Body of pancreas (tissue), 4 donors: ENCODE measurements at regions not wholly inside any gene's neighbourhood (a gene's known extent, or its start where the extent isn't known, plus 50 kb on each side); places are given as distances from the start of the nearest gene placed in this dataset.

ENCODE experiments used
- ATAC-seq: fragments of 150-250 bp; one replicate; pipeline ENCODE4 v1.9.1; 2016
- DNase-seq, 4 donors: peaks; one replicate each; pipeline ENCODE4 v3.0.0-alpha.2; 2019
- H3K27ac ChIP-seq, 4 donors: fragments of 200-600 bp; sonication (generic); 1 replicate in 3 of 4; 2 replicates in 1 of 4; pipeline versions ENCODE4 v1.5.1 to v1.6.1; 2016 to 2019; ENCODE audit warnings: mild to moderate bottlenecking in 1 of 4, mixed read lengths in 1 of 4, moderate library complexity in 1 of 4
- H3K27me3 ChIP-seq, 2 donors: fragments of 200-600 bp; sonication (generic); one replicate each; pipeline ENCODE4 v1.6.0; 2016; ENCODE audit warnings: mild to moderate bottlenecking in 1 of 2
- H3K36me3 ChIP-seq, 2 donors: fragments of 200-600 bp; sonication (generic); replicated peaks in 1 of 2; 2 replicates each; pipeline ENCODE4 v1.5.1; 2016; ENCODE audit warnings: low read depth in 2 of 2; ENCODE audit not compliant: insufficient read depth in 1 of 2
- H3K4me1 ChIP-seq: fragments of 200-600 bp; sonication (generic); one replicate; pipeline ENCODE4 v1.6.0; 2016
- H3K4me3 ChIP-seq, 2 donors: fragments of 200-600 bp; sonication (generic); 1 replicate in 1 of 2; 2 replicates in 1 of 2; pipeline ENCODE4 v1.5.1; 2016 to 2019
- H3K9me3 ChIP-seq, 3 donors: fragments of 200-600 bp; sonication (generic); 1 replicate in 2 of 3; 2 replicates in 1 of 3; pipeline ENCODE4 v1.5.1; 2016
- CTCF ChIP-seq, 7 experiments: fragments of 450-650 bp in 4 of 7; fragments of 200-600 bp in 3 of 7; sonication (generic) in 3 of 7; IDR thresholded peaks; one replicate each; pipeline ENCODE4 v1.5.1; 2016 to 2019; ENCODE audit warnings: antibody characterized with exemption in 7 of 7
- POLR2A ChIP-seq, 3 donors: fragments of 450-650 bp; IDR thresholded peaks; one replicate each; pipeline ENCODE4 v1.6.1; 2016; ENCODE audit warnings: antibody characterized with exemption in 3 of 3, mild to moderate bottlenecking in 2 of 3
- WGBS, 2 donors: methylation state at CpG; one replicate each; pipeline ENCODE4 v1.1.5; 2017; 5-methylcytosine and 5-hydroxymethylcytosine counted together
- intact Hi-C: fragments of 100-400 bp; cut with DNase I; formaldehyde crosslinking; loops from one replicate; pipeline ENCODE4 v1.15.1; 2023

DNA sequence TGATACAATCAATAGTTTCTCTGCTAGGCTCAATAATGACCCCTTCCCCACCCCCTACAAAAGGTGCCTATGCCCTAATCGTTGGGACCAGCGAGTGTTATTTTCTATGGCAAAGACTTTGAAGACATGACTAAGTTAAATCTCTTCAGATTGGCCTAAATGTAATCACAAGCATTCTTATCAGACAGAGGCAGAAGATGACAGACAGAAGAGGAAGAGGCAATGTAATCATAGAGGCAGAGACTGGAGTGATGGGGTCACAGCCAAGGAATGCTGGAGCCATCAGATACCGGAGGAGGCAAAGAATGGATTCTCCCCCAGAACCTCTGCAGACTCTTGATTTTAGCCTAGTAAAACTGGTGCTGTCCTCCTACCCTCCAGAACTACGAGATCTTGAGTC lies 159.3 kb downstream of the EDN1 start:
- 75 to 86% methylated on average over 4 of the region's 4 CpGs for WGBS, 2 donors
- intact Hi-C loops: no loop called here
- no peaks in the 10 kb centered on the region for H3K4me1 ChIP-seq
- H3K27me3 ChIP-seq: no peaks in the 10 kb centered on the region
- H3K4me3 ChIP-seq: no peak overlapping the region
- H3K27ac ChIP-seq: no peak overlapping the region
- ATAC-seq (no peak), DNase-seq (no peak)
- no peaks in the 10 kb centered on the region for H3K36me3 ChIP-seq
- TF ChIP-seq CTCF (IDR thresholded peaks at IDR 0.05) (no peak), POLR2A (IDR thresholded peaks at IDR 0.05) (no peak)
- H3K9me3 ChIP-seq: no peaks in the 10 kb centered on the region

GRCh38 chr6:12450467-12450866 lies 160.3 kb downstream of the EDN1 start:
- no peaks in the 10 kb centered on the region for H3K27me3 ChIP-seq
- no peaks in the 10 kb centered on the region for H3K4me1 ChIP-seq
- H3K9me3 ChIP-seq: no peaks in the 10 kb centered on the region
- DNase-seq: no peak
- intact Hi-C loops: no loop called here
- no peak for ATAC-seq
- WGBS, 2 donors: 90 to 100% methylated on average over 1 of the region's 1 CpG
- no peak overlapping the region for H3K27ac ChIP-seq
- no peak for TF ChIP-seq POLR2A (IDR thresholded peaks at IDR 0.05)
- TF ChIP-seq CTCF (IDR thresholded peaks at IDR 0.05): no peak
- H3K4me3 ChIP-seq: no peak overlapping the region
- no peaks in the 10 kb centered on the region for H3K36me3 ChIP-seq

GRCh38 chr6:12456343-12456742 lies 166.2 kb downstream of the EDN1 start:
- WGBS, 2 donors: 85 to 93% methylated on average over 12 of the region's 12 CpGs
- TF ChIP-seq POLR2A (IDR thresholded peaks at IDR 0.05) (no peak), CTCF (IDR thresholded peaks at IDR 0.05) (no peak)
- Histone ChIP-seq H3K36me3 (no peaks in the 10 kb centered on the region), H3K27me3 (no peaks in the 10 kb centered on the region), H3K4me1 (no peaks in the 10 kb centered on the region), H3K27ac (no peak overlapping the region), H3K9me3 (no peaks in the 10 kb centered on the region), H3K4me3 (no peak overlapping the region)
- ATAC-seq: no peak
- intact Hi-C loops: no loop called here
- DNase-seq: no peak

GRCh38 chr6:12457094-12457493 lies 166.9 kb downstream of the EDN1 start:
- Histone ChIP-seq H3K4me3 (no peak overlapping the region), H3K27me3 (no peaks in the 10 kb centered on the region), H3K9me3 (no peaks in the 10 kb centered on the region), H3K27ac (no peak overlapping the region), H3K4me1 (no peaks in the 10 kb centered on the region), H3K36me3 (no peaks in the 10 kb centered on the region)
- ATAC-seq (no peak), DNase-seq (no peak)
- intact Hi-C loops: no loop called here
- TF ChIP-seq POLR2A (IDR thresholded peaks at IDR 0.05): no peak
- WGBS, 2 donors: 81 to 84% methylated on average over 3 of the region's 3 CpGs

DNA sequence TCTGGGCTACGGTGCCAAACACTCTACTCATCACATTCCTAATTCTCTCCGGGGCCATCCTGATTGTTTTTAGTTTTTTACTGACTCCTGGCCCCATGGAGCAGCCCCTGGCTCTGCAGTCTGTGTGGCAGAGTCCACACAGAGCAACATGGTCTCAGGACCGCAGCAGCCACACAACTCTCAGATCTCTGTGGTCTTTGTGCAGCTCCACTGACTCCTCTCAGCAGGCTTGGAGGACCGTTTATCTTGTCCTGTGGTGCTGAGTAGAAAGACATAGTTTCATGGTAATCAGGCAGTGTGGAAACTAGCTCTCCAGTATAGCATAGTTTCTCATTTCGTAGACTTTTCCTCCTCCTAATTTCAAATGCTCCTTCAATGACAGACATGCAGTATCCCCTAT lies 168.4 kb downstream of the EDN1 start:
- DNase-seq (no peak), ATAC-seq (no peak)
- Histone ChIP-seq H3K36me3 (no peaks in the 10 kb centered on the region), H3K9me3 (no peaks in the 10 kb centered on the region), H3K4me1 (no peaks in the 10 kb centered on the region), H3K27me3 (no peaks in the 10 kb centered on the region), H3K27ac (no peak overlapping the region), H3K4me3 (no peak overlapping the region)
- WGBS, 2 donors: 68 to 79% methylated on average over 5 of the region's 5 CpGs
- TF ChIP-seq CTCF (IDR thresholded peaks at IDR 0.05): no peak
- TF ChIP-seq POLR2A (IDR thresholded peaks at IDR 0.05): no peak
- intact Hi-C loops: no loop called here
